HG03135 (cell line): ENCODE measurements at regions not wholly inside any gene's neighbourhood (a gene's known extent, or its start where the extent isn't known, plus 50 kb on each side); places are given as distances from the start of the nearest gene placed in this dataset.
"Not testable (repeated sequence)": the region's sequence is repeated elsewhere in the genome, so short reads cannot be mapped to it uniquely, and the experiment has no call there.

ENCODE experiments used
- ATAC-seq: cut with Tn5 transposase; IDR thresholded peaks from one replicate; pipeline ENCODE4 v1.9.1; 2021; ENCODE audit warnings: mild to moderate bottlenecking, moderate library complexity; ENCODE audit not compliant: unreplicated experiment

DNA sequence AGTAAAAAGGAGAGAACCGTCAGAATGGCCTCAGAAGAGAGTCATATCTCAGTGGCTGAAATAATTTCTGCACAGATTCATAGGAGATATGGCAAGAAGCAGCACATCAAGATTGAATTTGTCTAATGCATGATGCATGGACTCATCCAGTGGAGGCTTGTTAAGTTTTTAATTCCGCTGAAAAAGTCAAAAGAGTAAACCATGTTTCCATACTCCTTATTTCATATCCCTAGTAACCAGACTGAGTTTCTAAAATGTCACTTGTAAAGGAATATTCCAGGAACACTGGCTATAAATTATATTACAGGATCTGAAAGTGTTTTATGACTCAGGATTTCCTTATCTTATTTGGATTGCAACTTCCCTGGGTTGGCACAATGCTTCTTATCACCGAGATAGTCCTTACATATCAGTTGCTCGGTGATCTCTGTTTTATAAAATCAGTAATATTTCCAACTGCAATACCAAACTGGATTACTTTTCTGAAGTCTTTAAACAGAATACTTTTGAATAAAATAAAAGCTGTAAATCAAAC lies 180.2 kb upstream of the TSC22D1 start:
- ATAC-seq, result no peak

DNA sequence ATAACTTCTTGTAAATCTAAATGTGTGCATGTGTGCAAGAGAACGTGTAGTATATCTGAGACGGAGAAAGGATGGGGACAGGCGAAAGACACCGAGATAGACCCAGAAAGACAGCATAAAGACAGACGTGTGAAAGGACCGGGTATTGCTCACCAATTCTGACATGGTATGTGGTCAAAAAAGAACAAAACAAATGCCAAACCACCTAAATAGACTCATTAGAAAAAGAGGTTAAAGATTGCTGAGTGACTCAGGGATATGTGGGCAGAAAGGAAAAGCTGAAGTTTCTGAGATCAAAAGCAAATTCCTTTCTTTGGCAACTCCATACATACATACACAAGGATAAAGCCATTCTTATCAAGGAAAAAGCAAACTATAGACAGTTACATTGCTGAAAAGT lies 179.7 kb upstream of the TSC22D1 start:
- ATAC-seq, result no peak

DNA sequence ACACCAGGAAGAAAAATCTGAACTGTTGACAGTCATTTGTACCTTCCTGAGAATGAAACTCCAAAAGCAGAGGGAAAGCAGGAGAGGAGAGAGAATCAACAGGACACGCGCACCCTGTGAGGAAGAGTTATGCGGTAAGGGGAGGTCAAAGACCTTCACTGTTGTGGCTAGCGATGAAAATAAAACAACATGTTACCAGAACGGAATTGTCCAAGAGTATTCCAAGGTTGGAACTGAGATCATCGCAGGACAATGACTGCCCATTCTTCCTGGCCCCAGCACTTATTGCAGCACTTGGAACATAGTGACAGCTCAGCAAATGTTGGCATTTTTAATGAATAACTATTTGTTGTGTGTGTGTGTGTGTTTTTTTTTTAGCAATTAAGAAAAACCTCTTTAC lies 176.0 kb upstream of the TSC22D1 start:
- no peak for ATAC-seq

DNA sequence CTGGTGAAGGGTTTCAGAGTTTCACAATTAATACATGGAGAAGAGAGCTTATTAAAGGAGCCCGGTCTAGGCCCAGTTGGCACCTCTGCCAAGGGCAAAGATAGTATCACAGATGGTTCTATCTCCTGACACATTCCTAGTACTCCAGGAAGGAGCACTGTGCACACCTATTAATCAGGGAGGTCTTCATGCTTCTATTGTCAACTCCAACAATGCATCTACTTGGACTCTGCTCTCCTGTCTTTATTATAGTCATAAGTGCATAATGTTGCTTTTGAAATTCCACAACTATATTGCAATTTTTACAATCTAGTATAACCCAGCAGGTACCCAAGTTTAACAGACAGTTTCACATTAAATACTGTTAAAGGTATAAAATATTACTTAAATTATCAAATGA lies 174.5 kb upstream of the TSC22D1 start:
- ATAC-seq, result no peak

DNA sequence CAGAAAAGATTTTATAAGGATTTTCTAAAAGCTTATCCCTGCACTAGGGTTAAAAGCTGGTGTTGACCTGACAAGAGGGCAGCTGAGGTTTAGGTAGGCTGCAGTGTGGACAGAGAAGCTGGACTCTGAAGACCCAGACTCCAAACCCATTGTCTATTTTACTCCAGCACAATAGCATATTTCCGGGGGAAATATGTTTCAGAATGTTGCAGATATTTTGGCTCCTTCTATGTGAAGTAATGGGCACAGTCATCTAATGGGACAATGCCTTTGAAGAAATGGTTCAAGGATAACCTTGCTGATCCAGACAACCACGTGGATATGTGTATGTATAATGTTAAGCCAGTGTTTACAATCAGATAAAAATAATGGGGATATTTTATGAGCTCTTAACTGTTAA lies 173.8 kb upstream of the TSC22D1 start:
- ATAC-seq, result no peak

DNA sequence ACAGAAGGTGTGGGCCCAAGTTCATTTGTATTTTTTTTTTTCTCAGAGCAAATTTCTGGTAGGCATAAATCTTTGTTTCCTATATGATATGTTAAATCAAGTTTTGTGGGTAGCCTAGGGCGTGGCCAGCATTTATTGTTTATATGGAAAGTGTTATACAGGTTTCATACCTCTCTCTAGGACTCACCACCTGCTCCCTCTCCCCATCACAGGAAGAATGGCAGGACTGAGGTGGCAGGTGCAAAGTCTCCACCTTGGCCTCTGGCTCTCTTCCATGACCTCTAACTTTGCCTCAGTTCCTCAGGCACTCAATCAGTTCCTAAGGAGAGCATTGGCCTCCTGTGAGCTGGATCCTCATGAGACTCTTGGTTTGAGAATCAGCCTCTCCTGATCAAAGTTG lies 172.3 kb upstream of the TSC22D1 start:
- no peak for ATAC-seq

DNA sequence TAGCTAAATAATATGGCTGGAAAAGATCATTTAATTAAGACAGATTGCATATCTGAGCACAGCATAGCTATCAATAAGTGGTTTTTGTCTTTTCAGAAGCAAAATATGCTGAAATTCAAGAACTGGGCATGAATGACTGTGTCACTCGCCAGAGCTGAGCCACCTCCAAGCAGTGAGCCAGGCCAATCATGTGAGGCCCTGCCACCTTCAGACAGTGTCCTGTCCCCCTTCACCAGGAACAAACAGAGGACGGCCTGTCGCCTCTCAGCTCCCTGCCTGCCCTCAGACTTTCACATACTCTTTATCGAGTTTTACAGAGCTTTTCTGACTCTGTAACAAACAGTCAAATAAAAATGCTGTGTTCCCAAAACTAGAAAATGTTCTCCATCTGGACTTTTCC lies 171.0 kb upstream of the TSC22D1 start:
- no peak for ATAC-seq

DNA sequence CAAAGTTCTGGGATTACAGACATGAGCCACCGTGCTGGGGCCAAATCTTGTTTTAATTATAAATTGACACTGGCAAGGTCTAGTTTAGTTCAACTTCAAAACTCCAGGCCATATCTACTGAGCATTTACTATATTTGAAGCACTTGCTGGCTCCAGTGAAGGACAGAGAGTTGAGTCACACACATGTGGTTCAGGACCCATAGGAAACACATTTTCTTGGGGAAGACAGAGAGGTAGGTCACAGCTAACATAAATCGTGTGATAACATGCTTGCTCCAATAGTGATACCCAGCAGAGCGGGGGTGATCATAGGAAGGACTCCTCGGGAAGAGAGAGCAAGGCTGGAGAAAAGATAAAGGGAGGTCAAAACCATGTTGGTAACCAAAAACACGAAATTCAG lies 170.6 kb upstream of the TSC22D1 start:
- no peak for ATAC-seq

DNA sequence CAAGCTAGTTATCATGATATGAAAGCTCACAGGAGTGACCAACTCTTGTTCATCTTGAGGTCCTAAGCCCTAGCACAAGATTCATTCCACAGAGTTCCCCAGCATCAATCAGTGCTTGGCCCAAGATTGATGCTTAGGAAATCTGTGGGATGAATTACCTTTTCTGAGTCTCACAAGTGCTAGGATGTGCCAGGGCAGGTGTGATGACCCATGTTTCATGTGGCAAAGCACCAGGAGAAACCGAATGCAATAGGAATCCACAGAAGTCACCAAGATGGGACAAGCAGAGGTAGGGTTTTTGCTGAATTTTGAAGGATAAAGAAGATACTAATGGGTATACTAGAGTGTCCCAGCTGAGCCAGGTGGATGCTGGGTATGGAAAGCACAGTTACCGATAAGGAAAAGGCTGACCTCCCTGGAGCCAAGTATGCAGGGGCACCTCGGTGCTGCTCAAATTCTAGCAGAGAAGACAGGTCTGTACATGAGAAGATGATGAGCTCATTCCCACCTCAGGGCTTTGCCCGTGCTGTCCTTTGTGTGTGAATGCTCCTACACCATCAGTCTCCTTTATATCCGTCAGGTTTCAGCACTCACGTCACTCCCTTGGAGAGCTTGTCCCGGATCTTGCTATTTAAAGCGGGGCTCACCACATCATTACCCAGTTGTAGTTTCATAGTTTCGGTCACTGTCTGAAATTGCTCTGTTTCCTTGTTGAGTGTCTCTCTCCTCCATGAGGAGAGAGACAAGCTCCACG lies 168.9 kb upstream of the TSC22D1 start:
- no peak for ATAC-seq

DNA sequence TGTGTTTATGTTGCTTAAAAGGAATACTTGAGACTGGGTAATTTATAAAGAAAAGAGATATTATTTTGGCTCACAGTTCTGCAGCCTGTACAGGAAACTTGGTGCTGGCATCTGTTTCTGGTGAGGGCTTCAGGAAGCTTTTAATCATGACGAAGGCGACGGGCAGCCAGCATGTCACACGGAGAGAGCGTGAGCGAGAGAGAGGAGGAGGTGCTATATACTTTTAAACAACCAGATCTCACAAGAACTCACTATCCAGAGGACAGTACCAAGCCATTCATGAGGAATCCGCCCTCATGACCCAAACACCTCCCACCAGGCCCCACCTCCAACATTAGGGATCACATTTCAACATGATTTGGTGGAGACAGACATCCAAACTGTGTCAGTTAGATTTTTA lies 163.4 kb upstream of the TSC22D1 start:
- no peak for ATAC-seq

DNA sequence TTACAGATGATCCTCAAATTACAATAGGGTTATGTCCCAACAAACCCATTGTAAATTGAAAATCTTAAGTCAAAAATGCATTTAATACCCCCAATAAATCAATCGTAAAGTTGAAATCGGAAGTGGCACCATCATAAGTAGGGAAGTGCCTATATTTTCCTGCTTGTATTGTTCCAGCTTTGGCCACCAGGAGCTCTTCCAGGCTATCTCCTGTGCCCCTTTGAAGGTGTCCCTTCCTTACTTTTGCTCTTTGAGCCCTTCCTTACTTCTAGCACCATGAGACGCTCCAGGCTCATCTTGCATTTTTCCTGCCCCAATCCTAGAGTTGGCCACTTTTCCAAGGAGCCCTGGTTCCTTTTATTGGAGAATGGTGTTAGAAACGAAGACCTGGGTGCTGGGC lies 163.0 kb upstream of the TSC22D1 start:
- no peak for ATAC-seq

DNA sequence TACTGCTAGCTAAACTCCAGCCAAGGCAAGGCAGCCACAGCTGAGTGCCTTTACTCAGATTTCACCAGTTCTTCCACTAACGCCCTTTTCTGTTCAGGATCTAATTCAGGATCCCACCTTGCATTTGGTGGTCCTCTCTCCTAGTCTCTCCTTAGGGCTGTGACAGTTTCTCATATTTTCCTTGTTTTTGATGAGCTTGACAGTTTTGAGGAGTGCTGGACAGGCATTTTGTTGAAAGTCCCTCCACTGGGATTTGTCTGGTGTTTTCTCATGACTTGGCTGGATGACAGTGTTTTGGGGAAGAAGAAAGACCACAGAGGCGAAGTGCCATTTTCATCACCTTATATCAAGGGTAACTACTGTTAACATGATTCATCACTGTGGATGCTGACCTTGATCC lies 162.3 kb upstream of the TSC22D1 start:
- no peak for ATAC-seq

DNA sequence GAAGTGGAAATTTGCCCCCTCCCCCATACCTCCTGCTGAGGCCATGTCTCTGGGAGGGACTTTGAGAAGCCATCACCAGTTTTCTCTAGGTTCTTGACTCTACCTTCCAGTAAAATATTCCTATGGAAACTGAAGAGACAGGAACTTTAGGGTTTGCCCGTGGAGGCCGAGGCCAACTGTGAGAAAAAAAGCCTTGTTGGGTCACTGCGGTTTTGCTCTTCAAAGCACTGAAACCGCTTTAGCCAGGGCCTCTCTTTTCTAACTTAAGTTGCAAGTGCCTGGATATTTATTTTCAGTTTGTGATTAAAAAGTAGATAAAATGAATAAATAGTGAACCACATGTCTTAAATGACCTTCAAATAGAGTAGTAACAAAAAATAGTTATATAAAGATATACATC lies 159.7 kb upstream of the TSC22D1 start:
- no peak for ATAC-seq

DNA sequence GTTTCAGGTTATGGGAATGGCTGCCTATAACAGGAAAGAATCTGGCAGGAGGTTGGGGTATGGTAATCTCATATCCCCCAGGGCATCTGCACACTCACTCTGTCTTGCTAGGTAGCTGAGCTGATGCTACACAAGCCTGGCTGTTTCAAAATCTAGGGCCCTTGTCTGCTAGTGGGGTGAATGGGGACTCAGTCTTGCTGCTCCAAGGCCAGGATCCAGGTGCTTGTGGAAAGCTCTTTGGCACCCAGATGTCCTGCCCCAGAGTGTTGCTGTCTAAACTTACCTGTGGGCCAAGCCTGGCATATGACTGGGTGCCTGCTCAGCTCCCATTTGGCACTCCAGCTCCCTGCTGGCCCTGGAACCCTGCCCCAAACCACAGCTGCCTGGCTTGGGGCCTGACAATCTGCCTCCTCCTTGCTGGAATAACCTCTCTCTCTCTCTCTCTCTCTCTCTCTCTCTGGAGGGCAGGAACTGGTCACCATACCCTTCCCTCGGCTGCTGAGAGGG lies 158.1 kb upstream of the TSC22D1 start:
- ATAC-seq, result no peak

DNA sequence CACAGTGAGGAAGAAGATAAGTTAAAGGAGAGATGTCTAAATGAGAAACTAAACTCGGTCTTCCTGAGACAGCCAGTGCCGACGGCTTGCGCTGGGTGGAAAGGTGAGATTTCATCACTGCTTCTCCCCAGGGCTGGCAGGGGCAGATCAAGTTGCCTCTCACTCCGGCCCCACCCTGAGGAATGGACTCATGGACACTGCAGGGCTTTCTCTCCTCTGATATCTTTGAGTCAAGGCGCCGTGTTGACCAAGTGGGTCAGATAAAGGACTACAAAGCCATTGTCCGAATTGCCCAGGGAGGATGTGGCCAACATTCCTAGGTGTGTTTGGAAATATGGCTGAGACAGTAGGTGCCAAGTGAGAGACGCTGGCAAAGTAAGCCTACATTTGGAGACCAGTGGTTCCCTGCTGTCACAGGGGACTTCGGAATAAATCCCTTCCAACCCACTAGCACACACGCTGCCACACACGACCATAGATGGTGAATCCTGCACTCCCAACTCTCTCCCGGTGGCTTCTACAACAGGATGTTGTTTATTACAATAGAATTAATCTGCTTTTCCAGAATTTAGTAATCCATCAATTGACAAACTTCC lies 156.5 kb upstream of the TSC22D1 start:
- no peak for ATAC-seq

DNA sequence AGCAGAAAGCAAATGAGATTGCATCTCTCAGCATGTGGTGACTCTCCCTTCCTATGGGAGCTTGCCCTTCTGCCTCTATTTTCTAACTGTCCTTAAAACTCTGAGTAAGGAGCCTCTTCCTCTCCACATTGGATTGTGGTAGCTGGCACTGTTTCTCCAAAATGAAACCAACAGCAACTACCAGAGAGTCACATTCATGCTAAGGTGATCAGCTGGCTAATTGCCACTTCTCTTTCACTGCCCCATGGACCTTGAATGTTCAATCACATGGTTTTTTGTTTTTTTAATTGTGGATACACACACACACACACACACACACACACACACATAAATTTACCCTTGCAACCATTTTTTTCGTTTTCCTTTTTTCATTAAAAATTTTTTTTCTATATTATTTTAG lies 154.7 kb upstream of the TSC22D1 start:
- no peak for ATAC-seq

DNA sequence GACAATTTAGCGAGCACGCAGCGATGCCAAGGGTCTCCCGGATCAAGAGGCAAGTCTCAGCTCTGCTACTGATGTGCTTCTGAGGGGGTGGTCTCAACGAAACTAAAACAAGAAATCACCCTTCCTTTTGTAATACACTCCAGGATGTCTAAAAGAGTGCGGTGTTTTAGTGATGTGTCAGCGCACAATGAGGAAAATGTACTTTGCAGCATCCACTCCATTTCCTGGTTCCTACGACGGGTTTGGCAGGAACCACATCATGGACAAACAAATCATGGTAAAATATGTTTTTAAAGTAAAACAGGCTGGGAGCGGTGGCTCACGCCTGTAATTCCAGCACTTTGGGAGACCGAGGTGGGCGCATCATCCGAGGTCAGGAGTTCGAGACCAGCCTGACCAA lies 154.0 kb upstream of the TSC22D1 start:
- no peak for ATAC-seq

DNA sequence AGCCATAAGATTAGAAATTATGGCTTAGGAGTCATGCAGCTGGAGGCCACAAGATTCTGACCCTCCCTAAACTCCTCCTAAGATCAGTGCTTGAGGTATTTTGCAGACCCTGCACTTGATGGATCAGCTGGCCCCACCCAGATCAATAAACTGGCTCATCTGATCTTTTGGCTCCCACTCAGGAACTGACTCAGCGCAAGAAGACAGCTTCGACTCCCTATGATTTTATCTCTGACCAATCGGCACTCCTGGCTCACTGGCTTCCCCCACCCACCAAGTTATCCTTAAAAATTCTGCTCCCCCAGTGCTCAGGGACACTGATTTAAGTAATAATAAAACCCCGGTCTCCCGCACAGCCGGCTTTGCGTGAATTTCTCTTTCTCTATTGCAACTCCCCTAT lies 151.5 kb upstream of the TSC22D1 start:
- not testable (repeated sequence) for ATAC-seq

DNA sequence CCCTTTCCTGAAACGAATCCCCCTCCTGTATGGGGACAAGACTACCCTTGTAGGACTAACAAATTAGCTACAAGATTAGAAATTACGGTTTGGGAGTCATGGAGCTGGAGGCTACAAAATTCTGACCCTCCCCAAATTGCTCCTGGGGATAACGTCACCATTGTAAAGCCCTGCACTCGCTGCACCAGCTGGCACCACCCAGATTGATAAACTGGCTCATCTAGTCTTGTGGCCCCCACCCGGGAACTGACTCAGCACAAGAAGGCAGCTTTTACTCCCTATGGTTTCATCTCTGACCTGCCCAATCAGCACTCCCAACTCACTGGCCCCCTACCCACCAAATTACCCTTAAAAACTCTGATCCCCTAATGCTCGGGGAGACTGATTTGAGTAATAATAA lies 150.6 kb upstream of the TSC22D1 start:
- no peak for ATAC-seq

DNA sequence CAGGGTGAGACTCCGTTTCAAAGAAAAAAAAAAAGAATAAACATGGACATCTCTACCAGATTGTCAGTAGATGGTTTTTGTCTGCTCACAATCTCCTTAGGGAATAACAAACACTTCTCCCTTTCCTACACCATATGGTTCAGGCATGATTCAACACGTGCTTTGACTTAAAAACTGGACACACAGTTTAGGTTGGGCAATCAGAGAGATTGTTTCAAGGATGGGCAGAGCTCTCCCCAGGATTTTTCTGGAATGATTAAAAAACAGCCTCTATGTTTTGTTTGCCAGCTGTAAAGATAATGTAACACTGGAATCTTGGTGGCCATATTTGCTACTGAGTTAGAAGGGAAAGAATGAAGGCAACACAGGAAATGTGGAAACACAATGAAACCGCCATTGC lies 150.1 kb upstream of the TSC22D1 start:
- no peak for ATAC-seq

DNA sequence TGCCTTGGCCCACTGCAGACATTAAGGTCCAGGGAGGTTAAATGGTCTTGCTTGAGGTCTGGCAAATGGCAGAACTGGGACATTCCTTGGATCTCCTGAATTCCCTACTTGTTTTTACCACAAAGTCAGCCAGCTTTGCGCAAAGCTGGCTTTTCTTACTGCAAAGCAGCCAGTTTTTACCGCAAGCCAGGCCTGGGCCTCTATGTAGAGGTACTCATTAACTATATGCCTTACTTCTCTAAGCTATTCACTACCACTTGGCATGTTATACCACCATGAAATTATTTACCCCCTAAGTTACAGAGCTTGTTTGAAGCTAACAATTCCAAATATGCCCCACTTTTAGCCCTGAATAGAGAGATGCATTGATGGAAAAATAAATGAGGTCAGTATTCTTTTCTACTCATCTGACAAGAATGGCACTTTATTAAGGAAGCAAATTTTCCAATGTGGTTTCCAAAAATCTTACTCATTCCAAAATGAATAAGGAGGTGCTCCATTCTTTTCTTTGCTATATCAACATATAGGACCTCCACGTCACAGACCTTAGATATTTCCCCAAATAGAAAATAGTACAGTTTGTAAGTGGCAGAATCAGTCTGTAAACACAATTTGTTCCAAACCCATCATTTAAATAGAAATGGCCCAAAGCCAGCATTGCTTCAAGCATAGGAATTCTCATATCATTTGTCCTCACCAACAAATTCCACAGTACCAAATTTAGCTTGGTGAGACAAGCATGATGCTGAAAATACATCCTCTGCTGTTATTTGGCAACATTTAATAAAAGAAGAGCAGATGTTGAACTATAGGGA lies 143.9 kb upstream of the TSC22D1 start:
- no peak for ATAC-seq

DNA sequence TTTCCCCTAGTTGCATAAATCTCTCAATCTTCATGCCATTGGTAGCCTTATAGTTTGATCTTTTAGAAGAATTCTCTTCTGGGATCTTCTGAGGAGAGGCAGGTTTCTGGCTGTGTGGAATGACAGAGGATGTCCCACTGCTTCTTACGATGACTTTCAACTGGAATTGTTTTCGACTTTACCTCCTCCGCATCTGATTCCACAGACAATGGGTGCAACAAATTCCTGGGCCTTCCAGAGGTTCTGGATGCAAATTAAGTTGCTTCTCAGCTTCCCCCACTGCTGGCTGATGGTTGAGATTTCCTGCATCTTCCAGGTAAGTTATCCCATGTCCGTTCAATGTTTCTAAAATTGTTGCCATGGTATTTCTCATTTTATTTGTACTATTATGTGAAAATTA lies 142.3 kb upstream of the TSC22D1 start:
- ATAC-seq, result no peak
